ENCODE measurements at regions not wholly inside any gene's neighbourhood (a gene's known extent, or its start where the extent isn't known, plus 50 kb on each side); places are given as distances from the start of the nearest gene placed in this dataset.

DNA sequence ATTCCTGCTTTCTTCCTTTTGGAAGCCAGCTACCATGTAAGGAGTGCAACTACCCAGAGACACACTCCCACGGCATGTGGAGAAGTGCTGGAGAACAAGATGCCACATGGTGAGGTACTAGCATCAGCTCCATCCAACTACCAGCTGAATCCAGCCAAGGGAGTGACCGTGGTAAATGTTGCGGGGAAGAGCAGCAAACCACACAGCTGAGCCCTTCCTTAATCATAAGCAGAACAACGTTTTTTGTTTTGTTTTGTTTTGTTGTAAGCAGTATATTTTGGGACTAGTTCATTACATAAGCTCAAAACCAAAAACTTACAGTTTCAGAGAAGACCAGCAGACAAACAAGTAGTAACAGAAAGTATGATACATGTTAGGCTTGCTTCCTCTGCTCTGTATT lies 212.6 kb upstream of the ATP10A start:
- Mint-ChIP-seq H3K4me1 (peaks cover 18% of the 10 kb centered on the region), H3K27me3 (peaks cover 11% of the 10 kb centered on the region), H3K9me3 (ENCODE audit: insufficient read depth) (no peaks in the 10 kb centered on the region), H3K27ac (no peak overlapping the region), H3K4me3 (no peak overlapping the region)
- TF ChIP-seq, protein P1, sequence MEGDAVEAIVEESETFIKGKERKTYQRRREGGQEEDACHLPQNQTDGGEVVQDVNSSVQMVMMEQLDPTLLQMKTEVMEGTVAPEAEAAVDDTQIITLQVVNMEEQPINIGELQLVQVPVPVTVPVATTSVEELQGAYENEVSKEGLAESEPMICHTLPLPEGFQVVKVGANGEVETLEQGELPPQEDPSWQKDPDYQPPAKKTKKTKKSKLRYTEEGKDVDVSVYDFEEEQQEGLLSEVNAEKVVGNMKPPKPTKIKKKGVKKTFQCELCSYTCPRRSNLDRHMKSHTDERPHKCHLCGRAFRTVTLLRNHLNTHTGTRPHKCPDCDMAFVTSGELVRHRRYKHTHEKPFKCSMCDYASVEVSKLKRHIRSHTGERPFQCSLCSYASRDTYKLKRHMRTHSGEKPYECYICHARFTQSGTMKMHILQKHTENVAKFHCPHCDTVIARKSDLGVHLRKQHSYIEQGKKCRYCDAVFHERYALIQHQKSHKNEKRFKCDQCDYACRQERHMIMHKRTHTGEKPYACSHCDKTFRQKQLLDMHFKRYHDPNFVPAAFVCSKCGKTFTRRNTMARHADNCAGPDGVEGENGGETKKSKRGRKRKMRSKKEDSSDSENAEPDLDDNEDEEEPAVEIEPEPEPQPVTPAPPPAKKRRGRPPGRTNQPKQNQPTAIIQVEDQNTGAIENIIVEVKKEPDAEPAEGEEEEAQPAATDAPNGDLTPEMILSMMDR (IDR thresholded peaks at IDR 0.05), result no peak
- no peaks in the 10 kb centered on the region for H3K36me3 ChIP-seq (replicated peaks in 1 of 2; ENCODE audit: control extremely low read depth in 1 of 2, control insufficient read depth in 1 of 2, extremely low read depth in 1 of 2, insufficient read depth in 2 of 2, low read length in 1 of 2)
- no peaks in the 10 kb centered on the region for H4K20me1 ChIP-seq (ENCODE audit: control insufficient read depth, insufficient read depth, low read length, poor library complexity, severe bottlenecking)
- H3K27ac ChIP-seq (ENCODE audit: low read length in 2 of 2), result no peak overlapping the region
- peaks cover 0 to 2% (median 0%) of the 10 kb centered on the region in 3 donors for H3K9me3 ChIP-seq (ENCODE audit: control extremely low read depth in 1 of 3, control insufficient read depth in 2 of 3, insufficient read depth in 1 of 3, low read length in 2 of 3)
- H3K9ac ChIP-seq (ENCODE audit: low read length), result no peak overlapping the region
- H3K4me3 ChIP-seq (ENCODE audit: control extremely low read depth in 1 of 5, extremely low read depth in 1 of 5, insufficient read depth in 1 of 5, low read depth in 2 of 5, low read length in 4 of 5), result no peak overlapping the region
- H3K4me1 ChIP-seq (ENCODE audit: control insufficient read depth in 2 of 2, insufficient read depth in 2 of 2, low read length in 2 of 2), result peaks cover 4% of the 10 kb centered on the region in 2 donors
- CTCF ChIA-PET, result no interaction called here
- no peak for ATAC-seq (ENCODE audit: low read depth)
- intact Hi-C loops (cut with micrococcal nuclease), result no loop called here
- POLR2A ChIA-PET, result no interaction called here
- no CpG with 5 or more reads among the region's 4 CpGs for WGBS (ENCODE audit: insufficient coverage)
- H3K27me3 ChIP-seq (replicated peaks in 1 of 4; ENCODE audit: control extremely low read depth in 1 of 4, control insufficient read depth in 3 of 4, insufficient read depth in 4 of 4, low read length in 3 of 4), result no peaks in the 10 kb centered on the region
- DNase-seq, result no peak
- H3K4me2 ChIP-seq (replicated peaks; ENCODE audit: low read depth, low read length, poor library complexity, severe bottlenecking), result no peak overlapping the region
- no peak overlapping the region for H2AFZ ChIP-seq (ENCODE audit: insufficient read depth, low read depth, low read length, poor library complexity, severe bottlenecking)
- no peaks in the 10 kb centered on the region for H3K79me2 ChIP-seq (ENCODE audit: control insufficient read depth, insufficient read depth, low read length)

DNA sequence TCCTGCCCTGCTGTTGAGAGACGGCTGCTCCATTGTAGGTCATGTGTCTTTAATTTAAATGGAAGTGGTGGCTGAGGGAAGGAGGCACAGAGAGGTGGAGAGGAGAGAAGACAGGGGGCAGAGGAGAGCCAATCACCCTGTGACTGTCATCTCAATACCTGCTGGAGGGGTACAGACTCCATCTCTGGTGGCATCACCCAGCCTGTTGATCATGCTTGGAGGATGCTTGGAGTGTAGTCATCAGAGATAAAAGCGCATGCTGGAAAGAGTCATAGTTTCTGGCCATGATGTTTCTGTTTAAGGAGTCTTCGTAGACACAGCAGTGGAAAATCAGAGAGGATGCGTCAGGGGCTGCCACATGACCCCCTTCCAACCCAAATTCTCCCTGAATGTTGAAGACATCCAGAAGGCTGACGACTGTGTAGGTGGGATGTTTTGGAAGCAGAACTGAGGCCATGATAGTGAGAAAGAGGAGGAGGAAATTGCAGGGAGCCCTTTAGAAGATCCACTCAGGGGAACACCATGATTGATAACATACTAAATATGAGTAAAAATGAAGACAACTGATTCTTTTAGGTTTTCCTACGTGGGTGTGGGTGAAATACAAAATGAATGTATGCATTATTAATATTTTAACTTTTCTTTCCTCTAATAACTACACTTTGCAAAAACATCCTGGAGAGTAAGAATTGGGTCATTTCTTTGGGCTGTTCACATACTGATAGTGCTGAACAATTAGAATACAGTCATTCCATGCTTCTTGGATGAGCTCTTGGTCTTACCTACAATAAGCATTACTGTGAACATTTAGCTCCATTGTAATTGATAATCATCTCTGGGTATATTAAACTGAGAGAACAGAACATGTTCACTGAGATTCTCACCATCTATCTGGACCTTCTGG lies 210.6 kb upstream of the ATP10A start:
- ChIA-PET POLR2A (no interaction called here), CTCF (interaction anchor here (1.1 kb wide), 1 partner anchor 11 kb away, joined by 3 read pairs; no protein-coding TSS in a partner anchor)
- H3K4me2 ChIP-seq (replicated peaks; ENCODE audit: low read depth, low read length, poor library complexity, severe bottlenecking), result no peak overlapping the region
- intact Hi-C loops (cut with micrococcal nuclease), result no loop called here
- H4K20me1 ChIP-seq (ENCODE audit: control insufficient read depth, insufficient read depth, low read length, poor library complexity, severe bottlenecking), result no peaks in the 10 kb centered on the region
- Mint-ChIP-seq H3K4me1 (peaks cover 5% of the 10 kb centered on the region), H3K27me3 (peaks cover 16% of the 10 kb centered on the region), H3K9me3 (ENCODE audit: insufficient read depth) (no peaks in the 10 kb centered on the region), H3K4me3 (no peak overlapping the region), H3K27ac (no peak overlapping the region)
- H3K4me1 ChIP-seq (ENCODE audit: control insufficient read depth in 2 of 2, insufficient read depth in 2 of 2, low read length in 2 of 2), result peaks cover 0 to 4% of the 10 kb centered on the region in 2 donors
- no peak for DNase-seq
- H3K4me3 ChIP-seq (ENCODE audit: control extremely low read depth in 1 of 5, extremely low read depth in 1 of 5, insufficient read depth in 1 of 5, low read depth in 2 of 5, low read length in 4 of 5), result no peak overlapping the region
- ATAC-seq (ENCODE audit: low read depth), result no peak
- H3K9ac ChIP-seq (ENCODE audit: low read length), result no peak overlapping the region
- no peaks in the 10 kb centered on the region for H3K27me3 ChIP-seq (replicated peaks in 1 of 4; ENCODE audit: control extremely low read depth in 1 of 4, control insufficient read depth in 3 of 4, insufficient read depth in 4 of 4, low read length in 3 of 4)
- H3K79me2 ChIP-seq (ENCODE audit: control insufficient read depth, insufficient read depth, low read length), result no peaks in the 10 kb centered on the region
- H3K27ac ChIP-seq (ENCODE audit: low read length in 2 of 2), result no peak overlapping the region
- no peak overlapping the region for H2AFZ ChIP-seq (ENCODE audit: insufficient read depth, low read depth, low read length, poor library complexity, severe bottlenecking)
- H3K9me3 ChIP-seq (ENCODE audit: control extremely low read depth in 1 of 3, control insufficient read depth in 2 of 3, insufficient read depth in 1 of 3, low read length in 2 of 3), result peaks cover 0 to 2% (median 0%) of the 10 kb centered on the region in 3 donors
- no peaks in the 10 kb centered on the region for H3K36me3 ChIP-seq (replicated peaks in 1 of 2; ENCODE audit: control extremely low read depth in 1 of 2, control insufficient read depth in 1 of 2, extremely low read depth in 1 of 2, insufficient read depth in 2 of 2, low read length in 1 of 2)
- WGBS (ENCODE audit: insufficient coverage), result 100% methylated on average over 1 of the region's 6 CpGs
- no peak for TF ChIP-seq EZH2 (IDR thresholded peaks at IDR 0.05; ENCODE audit: borderline replicate concordance, insufficient read depth, low read depth, low read length, poor library complexity, severe bottlenecking)
- TF ChIP-seq, protein P1 (IDR thresholded peaks at IDR 0.05), result no peak
